ENCODE measurements at regions not wholly inside any gene's neighbourhood (a gene's known extent, or its start where the extent isn't known, plus 50 kb on each side); places are given as distances from the start of the nearest gene placed in this dataset.

GRCh38 chr22:34236527-34236926 is 316.3 kb upstream of the LARGE1 start:
- Histone ChIP-seq H3K36me3 (no peaks in the 10 kb centered on the region), H3K27ac (no peak overlapping the region), H3K4me3 (no peak overlapping the region), H3K27me3 (no peaks in the 10 kb centered on the region), H3K9me3 (no peaks in the 10 kb centered on the region), H3K4me1 (no peaks in the 10 kb centered on the region)
- DNase-seq, result no peak
- 67 to 81% methylated on average over 3 of the region's 3 CpGs for WGBS, 2 donors
- intact Hi-C loops (cut with DNase I), result no loop called here
- TF ChIP-seq EP300 (IDR thresholded peaks at IDR 0.05), result no peak
- TF ChIP-seq POLR2AphosphoS5 (IDR thresholded peaks at IDR 0.05), result no peak
- TF ChIP-seq, protein P1, sequence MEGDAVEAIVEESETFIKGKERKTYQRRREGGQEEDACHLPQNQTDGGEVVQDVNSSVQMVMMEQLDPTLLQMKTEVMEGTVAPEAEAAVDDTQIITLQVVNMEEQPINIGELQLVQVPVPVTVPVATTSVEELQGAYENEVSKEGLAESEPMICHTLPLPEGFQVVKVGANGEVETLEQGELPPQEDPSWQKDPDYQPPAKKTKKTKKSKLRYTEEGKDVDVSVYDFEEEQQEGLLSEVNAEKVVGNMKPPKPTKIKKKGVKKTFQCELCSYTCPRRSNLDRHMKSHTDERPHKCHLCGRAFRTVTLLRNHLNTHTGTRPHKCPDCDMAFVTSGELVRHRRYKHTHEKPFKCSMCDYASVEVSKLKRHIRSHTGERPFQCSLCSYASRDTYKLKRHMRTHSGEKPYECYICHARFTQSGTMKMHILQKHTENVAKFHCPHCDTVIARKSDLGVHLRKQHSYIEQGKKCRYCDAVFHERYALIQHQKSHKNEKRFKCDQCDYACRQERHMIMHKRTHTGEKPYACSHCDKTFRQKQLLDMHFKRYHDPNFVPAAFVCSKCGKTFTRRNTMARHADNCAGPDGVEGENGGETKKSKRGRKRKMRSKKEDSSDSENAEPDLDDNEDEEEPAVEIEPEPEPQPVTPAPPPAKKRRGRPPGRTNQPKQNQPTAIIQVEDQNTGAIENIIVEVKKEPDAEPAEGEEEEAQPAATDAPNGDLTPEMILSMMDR (IDR thresholded peaks at IDR 0.05), result no peak
- no peak for TF ChIP-seq POLR2A (IDR thresholded peaks at IDR 0.05)

DNA sequence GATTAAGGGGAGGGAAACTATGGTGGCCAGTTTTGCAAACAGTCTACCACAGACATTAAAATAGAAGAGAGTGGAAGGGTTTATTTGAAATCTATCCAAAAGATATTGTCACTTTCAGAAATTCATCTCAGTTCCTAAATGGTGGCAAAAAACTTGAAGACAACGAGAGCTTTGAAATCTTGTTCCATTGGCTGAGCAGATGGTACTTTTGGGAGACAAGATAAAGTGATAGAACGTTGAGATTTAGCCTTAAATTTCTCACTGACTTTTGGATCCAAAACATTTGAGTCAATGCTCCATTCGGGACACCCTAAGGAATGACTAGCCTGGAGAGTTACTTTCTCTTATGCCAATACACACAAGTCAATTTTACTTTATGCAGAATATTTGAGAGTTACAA is 319.1 kb upstream of the LARGE1 start:
- Histone ChIP-seq H3K4me1 (no peaks in the 10 kb centered on the region), H3K27ac (no peak overlapping the region), H3K36me3 (no peaks in the 10 kb centered on the region), H3K27me3 (no peaks in the 10 kb centered on the region), H3K9me3 (no peaks in the 10 kb centered on the region), H3K4me3 (no peak overlapping the region)
- intact Hi-C loops (cut with DNase I), result no loop called here
- 82% methylated on average over 3 of the region's 3 CpGs for WGBS, 2 donors
- no peak for TF ChIP-seq EP300 (IDR thresholded peaks at IDR 0.05)
- TF ChIP-seq POLR2A (IDR thresholded peaks at IDR 0.05), result no peak
- TF ChIP-seq, protein P1 (IDR thresholded peaks at IDR 0.05), result no peak
- DNase-seq, result no peak

DNA sequence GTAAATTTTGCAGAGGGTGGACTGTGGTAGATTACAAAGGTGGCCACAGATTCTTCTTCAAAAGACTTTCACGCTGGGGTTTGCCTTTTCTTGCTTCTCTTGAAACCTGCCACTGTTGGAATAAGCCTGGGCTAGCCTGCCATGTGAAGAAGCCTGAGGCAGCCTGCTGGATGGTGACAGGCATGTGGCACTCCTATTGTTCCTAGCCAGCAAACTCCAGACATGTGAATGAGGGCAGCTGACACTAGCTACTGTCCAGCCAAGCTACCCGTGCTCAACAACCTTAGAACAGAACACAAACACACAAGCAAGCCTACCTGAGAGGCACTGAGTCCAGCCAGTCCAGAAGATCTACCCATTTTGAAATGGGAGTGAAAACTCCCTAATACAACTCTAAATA is 322.7 kb upstream of the LARGE1 start:
- H3K27ac ChIP-seq, result no peak overlapping the region
- H3K27me3 ChIP-seq, result no peaks in the 10 kb centered on the region
- no peaks in the 10 kb centered on the region for H3K4me1 ChIP-seq
- H3K36me3 ChIP-seq, result no peaks in the 10 kb centered on the region
- no peak for DNase-seq
- TF ChIP-seq, protein P1 (IDR thresholded peaks at IDR 0.05), result no peak
- TF ChIP-seq POLR2A (IDR thresholded peaks at IDR 0.05) (no peak), EP300 (IDR thresholded peaks at IDR 0.05) (no peak), POLR2AphosphoS5 (IDR thresholded peaks at IDR 0.05) (no peak)
- intact Hi-C loops (cut with DNase I), result no loop called here
- 55 to 70% methylated on average over 2 of the region's 2 CpGs for WGBS, 2 donors
- no peaks in the 10 kb centered on the region for H3K9me3 ChIP-seq
- no peak overlapping the region for H3K4me3 ChIP-seq

GRCh38 chr22:34255042-34255441 is 334.8 kb upstream of the LARGE1 start:
- intact Hi-C loops (cut with DNase I), result no loop called here
- Histone ChIP-seq H3K36me3 (no peaks in the 10 kb centered on the region), H3K27ac (no peak overlapping the region), H3K4me1 (no peaks in the 10 kb centered on the region), H3K27me3 (no peaks in the 10 kb centered on the region), H3K9me3 (peaks cover 0 to 12% (median 1%) of the 10 kb centered on the region in 4 donors), H3K4me3 (no peak overlapping the region)
- no peak for DNase-seq
- 85 to 91% methylated on average over 1 of the region's 1 CpG for WGBS, 2 donors
- TF ChIP-seq POLR2A (IDR thresholded peaks at IDR 0.05) (no peak), EP300 (IDR thresholded peaks at IDR 0.05) (no peak), POLR2AphosphoS5 (IDR thresholded peaks at IDR 0.05) (no peak)
- TF ChIP-seq, protein P1 (IDR thresholded peaks at IDR 0.05), result no peak

- WGBS, 2 donors, result 79 to 80% methylated on average over 1 of the region's 1 CpG
Measured at GRCh38 chr22:34278121-34278520, 357.8 kb upstream of the LARGE1 start.

More at GRCh38 chr22:34278121-34278520, 357.8 kb upstream of the LARGE1 start:
- TF ChIP-seq POLR2AphosphoS5 (IDR thresholded peaks at IDR 0.05), result no peak
- no peak for TF ChIP-seq POLR2A (IDR thresholded peaks at IDR 0.05)
- TF ChIP-seq, protein P1 (IDR thresholded peaks at IDR 0.05), result no peak
- no peak for TF ChIP-seq EP300 (IDR thresholded peaks at IDR 0.05)
- no peaks in the 10 kb centered on the region for H3K9me3 ChIP-seq
- intact Hi-C loops (cut with DNase I), result no loop called here
- H3K4me3 ChIP-seq, result no peak overlapping the region
- H3K27me3 ChIP-seq, result no peaks in the 10 kb centered on the region
- no peaks in the 10 kb centered on the region for H3K4me1 ChIP-seq
- DNase-seq, result no peak
- H3K27ac ChIP-seq, result no peak overlapping the region
- H3K36me3 ChIP-seq, result no peaks in the 10 kb centered on the region
